SK-N-SH (cell line): ENCODE measurements at regions not wholly inside any gene's neighbourhood (a gene's known extent, or its start where the extent isn't known, plus 50 kb on each side); places are given as distances from the start of the nearest gene placed in this dataset.

ENCODE experiments used
- CTCF ChIA-PET: fragments of 300-600, 350-600 bp; formaldehyde crosslinking; extraction: SDS; loops from one replicate; lab custom pipeline; 2021; lab: Yijun Ruan, JAX
- POLR2A ChIA-PET: fragments of 350-600 bp; sonication (Branson Sonifier 250); formaldehyde crosslinking; extraction: SDS; loops from one replicate; lab custom pipeline; 2020; ENCODE audit warnings: antibody characterized with exemption, inconsistent platforms; lab: Yijun Ruan, JAX
- DNase-seq: peaks from one replicate; pipeline ENCODE4 v3.0.0; 2012
- H2AFZ ChIP-seq: fragments of 200-600 bp; sonication (generic); 2 replicates; pipeline ENCODE4 v1.8.1; 2016; ENCODE audit warnings: antibody characterized with exemption, mild to moderate bottlenecking, low read depth
- H3F3A ChIP-seq: fragments of 200-600 bp; sonication (generic); replicated peaks from 2 replicates; pipeline ENCODE3; 2016; ENCODE audit warnings: antibody characterized with exemption, mild to moderate bottlenecking; ENCODE audit not compliant: insufficient read depth
- H3K27ac ChIP-seq, 2 experiments: fragments of 200-500 bp in 1 of 2; fragments of 200-600 bp in 1 of 2; sonication (Bioruptor generic) in 1 of 2; sonication (generic), shearing (Covaris generic) in 1 of 2; 2 replicates each; pipeline versions ENCODE4 v1.5.1 to v1.6.1; 2014 to 2016; ENCODE audit warnings: low read depth in 2 of 2, inconsistent platforms in 1 of 2, low read length in 1 of 2, mild to moderate bottlenecking in 1 of 2, mixed read lengths in 1 of 2
- H3K27me3 ChIP-seq: fragments of 200-600 bp; sonication (generic), shearing (Covaris generic); 2 replicates; pipeline ENCODE4 v1.6.1; 2016; ENCODE audit warnings: mixed run types; ENCODE audit not compliant: insufficient read depth
- H3K36me3 ChIP-seq, 2 experiments: fragments of 200-500 bp in 1 of 2; fragments of 200-600 bp in 1 of 2; sonication (Bioruptor generic) in 1 of 2; sonication (generic) in 1 of 2; replicated peaks in 1 of 2; 2 replicates each; pipeline versions ENCODE3 to v1.5.1; 2014 to 2016; ENCODE audit warnings: low read length in 1 of 2, mild to moderate bottlenecking in 1 of 2; ENCODE audit not compliant: insufficient read depth in 2 of 2, control insufficient read depth in 1 of 2
- H3K4me1 ChIP-seq, 2 experiments: fragments of 200-500 bp in 1 of 2; fragments of 200-600 bp in 1 of 2; sonication (Bioruptor generic) in 1 of 2; sonication (generic), shearing (Covaris generic) in 1 of 2; 2 replicates each; pipeline versions ENCODE4 v1.5.1 to v1.6.1; 2014 to 2016; ENCODE audit warnings: low read depth in 1 of 2, low read length in 1 of 2, mixed run types in 1 of 2; ENCODE audit not compliant: insufficient read depth in 2 of 2, control insufficient read depth in 1 of 2
- H3K4me2 ChIP-seq: fragments of 200-600 bp; sonication (generic), shearing (Covaris generic); 2 replicates; pipeline ENCODE4 v1.6.1; 2017; ENCODE audit warnings: mixed run types
- H3K4me3 ChIP-seq, 2 experiments: fragments of 200-500 bp in 1 of 2; fragments of 200-600 bp in 1 of 2; sonication (Bioruptor generic) in 1 of 2; sonication (generic), shearing (Covaris generic) in 1 of 2; 2 replicates each; pipeline versions ENCODE4 v1.5.1 to v1.8.1; 2014 to 2016; ENCODE audit warnings: low read depth in 2 of 2, inconsistent platforms in 1 of 2, low read length in 1 of 2, mild to moderate bottlenecking in 1 of 2, mixed read lengths in 1 of 2, moderate library complexity in 1 of 2
- H3K79me2 ChIP-seq: fragments of 200-600 bp; sonication (generic); 2 replicates; pipeline ENCODE4 v1.8.1; 2017; ENCODE audit warnings: mild to moderate bottlenecking; ENCODE audit not compliant: insufficient read depth
- H3K9ac ChIP-seq: fragments of 200-600 bp; sonication (generic); 2 replicates; pipeline ENCODE4 v1.6.1; 2017; ENCODE audit warnings: mixed run types
- H3K9me2 ChIP-seq: fragments of 200-600 bp; sonication (generic); 2 replicates; pipeline ENCODE4 v1.6.1; 2017; ENCODE audit warnings: mixed run types
- H3K9me3 ChIP-seq: fragments of 200-600 bp; sonication (generic); 2 replicates; pipeline ENCODE4 v1.6.1; 2017; ENCODE audit warnings: mixed run types, mild to moderate bottlenecking, moderate library complexity
- H4K20me1 ChIP-seq: fragments of 200-600 bp; sonication (generic); 2 replicates; pipeline ENCODE4 v1.6.1; 2017; ENCODE audit warnings: mild to moderate bottlenecking, mixed run types; ENCODE audit not compliant: insufficient read depth
- CHD2 ChIP-seq: fragments of 150-350 bp; IDR thresholded peaks from 2 replicates; pipeline ENCODE4 v1.6.1; 2018; ENCODE audit warnings: low read length; ENCODE audit not compliant: partially characterized antibody
- ELF1 ChIP-seq: IDR thresholded peaks from 2 replicates; pipeline ENCODE4 v1.4.0; 2012
- EZH2phosphoT487 ChIP-seq: fragments of 200-600 bp; sonication (generic); IDR thresholded peaks from 2 replicates; pipeline ENCODE4 v1.6.1; 2017; ENCODE audit warnings: low read depth, mixed run types, mild to moderate bottlenecking, antibody characterized with exemption, moderate library complexity, borderline replicate concordance
- FOSL2 ChIP-seq: IDR thresholded peaks from 2 replicates; pipeline ENCODE4 v1.4.0; 2012; ENCODE audit warnings: low read depth, mild to moderate bottlenecking, moderate library complexity, borderline replicate concordance
- FOXJ3 ChIP-seq: sonication (generic); formaldehyde crosslinking; IDR thresholded peaks from 2 replicates; pipeline ENCODE4 v1.5.1; 2020; ENCODE audit warnings: mild to moderate bottlenecking, missing genetic modification reagents
- GABPA ChIP-seq: IDR thresholded peaks from 2 replicates; pipeline ENCODE4 v1.4.0; 2012; ENCODE audit warnings: low read depth, mild to moderate bottlenecking
- GATA2 ChIP-seq: sonication (generic); formaldehyde crosslinking; IDR thresholded peaks from 2 replicates; pipeline ENCODE4 v1.5.0; 2020; ENCODE audit warnings: mild to moderate bottlenecking, missing genetic modification reagents
- JUND ChIP-seq: IDR thresholded peaks from 2 replicates; pipeline ENCODE4 v1.4.0; 2012
- MAX ChIP-seq: IDR thresholded peaks from 2 replicates; pipeline ENCODE4 v1.4.0; 2012; ENCODE audit warnings: low read depth
- MEF2A ChIP-seq: IDR thresholded peaks from 2 replicates; pipeline ENCODE4 v1.4.0; 2012; ENCODE audit warnings: low read depth, borderline replicate concordance
- MXI1 ChIP-seq: IDR thresholded peaks from 2 replicates; pipeline ENCODE4 v1.6.1; 2012; ENCODE audit warnings: mild to moderate bottlenecking, low read depth, low read length, improper control_type of control experiment
- NFIC ChIP-seq: IDR thresholded peaks from 2 replicates; pipeline ENCODE4 v1.4.0; 2012; ENCODE audit warnings: borderline replicate concordance
- POLR2AphosphoS5 ChIP-seq: IDR thresholded peaks from 2 replicates; pipeline ENCODE4 v1.6.1; 2012; ENCODE audit warnings: low read depth, low read length
- RCOR1 ChIP-seq: fragments of 150-350 bp; IDR thresholded peaks from 2 replicates; pipeline ENCODE4 v1.6.1; 2017; ENCODE audit warnings: antibody characterized with exemption, low read length
- RFX5 ChIP-seq: IDR thresholded peaks from 2 replicates; pipeline ENCODE4 v1.6.1; 2012; ENCODE audit warnings: mild to moderate bottlenecking, improper control_type of control experiment, low read length
- SIN3A ChIP-seq: IDR thresholded peaks from 2 replicates; pipeline ENCODE4 v1.6.1; 2012; ENCODE audit warnings: low read depth, mild to moderate bottlenecking, low read length, moderate library complexity, borderline replicate concordance
- TAF1 ChIP-seq: IDR thresholded peaks from 2 replicates; pipeline ENCODE4 v1.6.1; 2012; ENCODE audit warnings: low read depth, mild to moderate bottlenecking, low read length, moderate library complexity, borderline replicate concordance
- TCF12 ChIP-seq: IDR thresholded peaks from 2 replicates; pipeline ENCODE4 v1.4.0; 2012
- ZBTB33 ChIP-seq: IDR thresholded peaks from 2 replicates; pipeline ENCODE4 v1.4.0; 2012; ENCODE audit warnings: low read depth, borderline replicate concordance
- WGBS: methylation state at CpG from one replicate; pipeline ENCODE4 v1.1.6; 2017; ENCODE audit warnings: low lambda C conversion rate; 5-methylcytosine and 5-hydroxymethylcytosine counted together
- TF ChIP-seq, protein P1 (sequence below): IDR thresholded peaks from 2 replicates; pipeline ENCODE4 v1.6.1; 2012; ENCODE audit warnings: mild to moderate bottlenecking, low read depth, low read length, moderate library complexity

- 45% methylated on average over 5 of the region's 5 CpGs for WGBS
- H3K27ac ChIP-seq, result no peak overlapping the region
- H3K9ac ChIP-seq, result no peak overlapping the region
- no peaks in the 10 kb centered on the region; the same call in 1 of the 2 replicates for H3K9me3 ChIP-seq
- no peaks in the 10 kb centered on the region for H4K20me1 ChIP-seq
- H3K36me3 ChIP-seq, result no peaks in the 10 kb centered on the region
- TF ChIP-seq RCOR1, result no peak
- TF ChIP-seq JUND, result no peak
- no peak for TF ChIP-seq MEF2A
- TF ChIP-seq MXI1, result no peak
- no peak for TF ChIP-seq POLR2AphosphoS5
- TF ChIP-seq FOSL2, result no peak
- TF ChIP-seq TCF12, result no peak
- TF ChIP-seq, protein P1, sequence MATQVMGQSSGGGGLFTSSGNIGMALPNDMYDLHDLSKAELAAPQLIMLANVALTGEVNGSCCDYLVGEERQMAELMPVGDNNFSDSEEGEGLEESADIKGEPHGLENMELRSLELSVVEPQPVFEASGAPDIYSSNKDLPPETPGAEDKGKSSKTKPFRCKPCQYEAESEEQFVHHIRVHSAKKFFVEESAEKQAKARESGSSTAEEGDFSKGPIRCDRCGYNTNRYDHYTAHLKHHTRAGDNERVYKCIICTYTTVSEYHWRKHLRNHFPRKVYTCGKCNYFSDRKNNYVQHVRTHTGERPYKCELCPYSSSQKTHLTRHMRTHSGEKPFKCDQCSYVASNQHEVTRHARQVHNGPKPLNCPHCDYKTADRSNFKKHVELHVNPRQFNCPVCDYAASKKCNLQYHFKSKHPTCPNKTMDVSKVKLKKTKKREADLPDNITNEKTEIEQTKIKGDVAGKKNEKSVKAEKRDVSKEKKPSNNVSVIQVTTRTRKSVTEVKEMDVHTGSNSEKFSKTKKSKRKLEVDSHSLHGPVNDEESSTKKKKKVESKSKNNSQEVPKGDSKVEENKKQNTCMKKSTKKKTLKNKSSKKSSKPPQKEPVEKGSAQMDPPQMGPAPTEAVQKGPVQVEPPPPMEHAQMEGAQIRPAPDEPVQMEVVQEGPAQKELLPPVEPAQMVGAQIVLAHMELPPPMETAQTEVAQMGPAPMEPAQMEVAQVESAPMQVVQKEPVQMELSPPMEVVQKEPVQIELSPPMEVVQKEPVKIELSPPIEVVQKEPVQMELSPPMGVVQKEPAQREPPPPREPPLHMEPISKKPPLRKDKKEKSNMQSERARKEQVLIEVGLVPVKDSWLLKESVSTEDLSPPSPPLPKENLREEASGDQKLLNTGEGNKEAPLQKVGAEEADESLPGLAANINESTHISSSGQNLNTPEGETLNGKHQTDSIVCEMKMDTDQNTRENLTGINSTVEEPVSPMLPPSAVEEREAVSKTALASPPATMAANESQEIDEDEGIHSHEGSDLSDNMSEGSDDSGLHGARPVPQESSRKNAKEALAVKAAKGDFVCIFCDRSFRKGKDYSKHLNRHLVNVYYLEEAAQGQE, result no peak
- no peak for TF ChIP-seq FOXJ3 (CRISPR knock-in tag)
- no peak for TF ChIP-seq GATA2
- TF ChIP-seq TAF1, result no peak
- TF ChIP-seq ELF1, result no peak
- TF ChIP-seq MAX, result no peak
- no peak for TF ChIP-seq RFX5
- no peak for TF ChIP-seq GABPA
- no peak for TF ChIP-seq CHD2
- TF ChIP-seq EZH2phosphoT487, result no peak
- no peak for TF ChIP-seq SIN3A
- no peak for TF ChIP-seq ZBTB33
- TF ChIP-seq NFIC, result no peak
- H3K79me2 ChIP-seq, result no peaks in the 10 kb centered on the region
- H2AFZ ChIP-seq, result no peak overlapping the region
- no peaks in the 10 kb centered on the region for H3F3A ChIP-seq
- no peaks in the 10 kb centered on the region for H3K27me3 ChIP-seq
- ChIA-PET POLR2A (no interaction called here), CTCF (no interaction called here)
- no peaks in the 10 kb centered on the region for H3K9me2 ChIP-seq
- no peak overlapping the region for H3K4me2 ChIP-seq
- no peak for DNase-seq
- H3K4me1 ChIP-seq, result no peaks in the 10 kb centered on the region
- H3K4me3 ChIP-seq, result no peak overlapping the region
Measured at GRCh38 chr13:103568314-103568713, 502.1 kb upstream of the SLC10A2 start.
